CD14-positive monocyte (primary cell): ENCODE measurements at regions not wholly inside any gene's neighbourhood (a gene's known extent, or its start where the extent isn't known, plus 50 kb on each side); places are given as distances from the start of the nearest gene placed in this dataset.

Experiments
- DNase-seq, 3 donors: peaks; one replicate each; pipeline ENCODE4 v3.0.0-alpha.2; 2011 to 2022
- H2AFZ ChIP-seq: 2 replicates; pipeline ENCODE4 v1.6.0; 2012; ENCODE audit warnings: mild to moderate bottlenecking, low read depth, low read length, inconsistent platforms; ENCODE audit not compliant: insufficient read depth, poor library complexity, severe bottlenecking
- H3K27ac ChIP-seq, 2 donors: 1 replicate in 1 of 2; 2 replicates in 1 of 2; pipeline ENCODE4 v1.5.1; 2012 to 2013; ENCODE audit warnings: low read length in 2 of 2, control low read depth in 1 of 2, inconsistent platforms in 1 of 2, low read depth in 1 of 2, mild to moderate bottlenecking in 1 of 2
- H3K27me3 ChIP-seq, 2 donors: one replicate each; pipeline versions ENCODE4 v1.6.0 to v1.6.1; 2011 to 2013; ENCODE audit warnings: low read length in 2 of 2; ENCODE audit not compliant: control insufficient read depth in 2 of 2, insufficient read depth in 2 of 2
- H3K36me3 ChIP-seq, 2 donors: replicated peaks in 1 of 2; 1 replicate in 1 of 2; 2 replicates in 1 of 2; pipeline versions ENCODE4 v1.5.1 to v1.6.1; 2012 to 2013; ENCODE audit warnings: low read length in 2 of 2, control low read depth in 1 of 2, inconsistent platforms in 1 of 2, mild to moderate bottlenecking in 1 of 2; ENCODE audit not compliant: insufficient read depth in 2 of 2, control insufficient read depth in 1 of 2
- H3K4me1 ChIP-seq, 2 donors: 1 replicate in 1 of 2; 2 replicates in 1 of 2; pipeline versions ENCODE4 v1.5.1 to v1.6.1; 2012 to 2013; ENCODE audit warnings: low read length in 2 of 2, control low read depth in 1 of 2, inconsistent platforms in 1 of 2, mild to moderate bottlenecking in 1 of 2, moderate library complexity in 1 of 2; ENCODE audit not compliant: insufficient read depth in 2 of 2, control insufficient read depth in 1 of 2
- H3K4me2 ChIP-seq: replicated peaks from 2 replicates; pipeline ENCODE3; 2012; ENCODE audit warnings: low read length, moderate library complexity, mild to moderate bottlenecking; ENCODE audit not compliant: poor library complexity, severe bottlenecking; ENCODE audit errors: extremely low read depth
- H3K4me3 ChIP-seq, 3 experiments: fragments of 200-600 bp in 1 of 3; sonication (generic) in 1 of 3; replicated peaks in 1 of 3; 1 replicate in 2 of 3; 2 replicates in 1 of 3; pipeline ENCODE4 v1.5.1; 2011 to 2013; ENCODE audit warnings: low read length in 3 of 3, mild to moderate bottlenecking in 3 of 3, control low read depth in 2 of 3, low read depth in 2 of 3, inconsistent platforms in 1 of 3, moderate library complexity in 1 of 3
- H3K79me2 ChIP-seq: 2 replicates; pipeline ENCODE4 v1.6.0; 2012; ENCODE audit warnings: mild to moderate bottlenecking, control low read depth, inconsistent platforms, low read length, moderate library complexity; ENCODE audit not compliant: insufficient read depth
- H3K9ac ChIP-seq: 2 replicates; pipeline ENCODE4 v1.6.0; 2017; ENCODE audit warnings: low read length, mild to moderate bottlenecking; ENCODE audit not compliant: insufficient read depth, poor library complexity, severe bottlenecking
- H3K9me3 ChIP-seq, 2 donors: replicated peaks in 1 of 2; 1 replicate in 1 of 2; 2 replicates in 1 of 2; pipeline versions ENCODE4 v1.5.1 to v1.6.1; 2012 to 2013; ENCODE audit warnings: low read length in 2 of 2, control low read depth in 1 of 2; ENCODE audit not compliant: control insufficient read depth in 1 of 2, insufficient read depth in 1 of 2
- H4K20me1 ChIP-seq: 2 replicates; pipeline ENCODE4 v1.6.0; 2012; ENCODE audit warnings: mild to moderate bottlenecking, low read length, control low read depth, moderate library complexity; ENCODE audit not compliant: insufficient read depth
- H3K27ac Mint-ChIP-seq, 7 donors: one replicate each; pipeline ENCODE4 v1.8.0; 2020; ENCODE audit warnings: mild to moderate bottlenecking in 7 of 7, mixed read lengths in 7 of 7, moderate library complexity in 6 of 7, inconsistent platforms in 2 of 7
- H3K27me3 Mint-ChIP-seq, 3 donors: one replicate each; pipeline ENCODE4 v1.8.0; 2021 to 2022; ENCODE audit warnings: low read depth in 3 of 3, mild to moderate bottlenecking in 3 of 3, mixed read lengths in 3 of 3, moderate library complexity in 3 of 3, inconsistent platforms in 1 of 3
- H3K36me3 Mint-ChIP-seq, 2 donors: one replicate each; pipeline ENCODE4 v1.8.0; 2020; ENCODE audit warnings: mixed read lengths in 2 of 2, inconsistent platforms in 1 of 2, mild to moderate bottlenecking in 1 of 2
- H3K4me1 Mint-ChIP-seq: one replicate; pipeline ENCODE4 v1.8.0; 2020; ENCODE audit warnings: mild to moderate bottlenecking, mixed read lengths
- H3K4me3 Mint-ChIP-seq, 2 donors: one replicate each; pipeline ENCODE4 v1.8.0; 2020; ENCODE audit warnings: mild to moderate bottlenecking in 2 of 2, mixed read lengths in 2 of 2, moderate library complexity in 1 of 2
- H3K9me3 Mint-ChIP-seq, 7 donors: one replicate each; pipeline ENCODE4 v1.8.0; 2020 to 2022; ENCODE audit warnings: mixed read lengths in 7 of 7, mild to moderate bottlenecking in 6 of 7, moderate library complexity in 6 of 7, inconsistent platforms in 2 of 7
- WGBS: methylation state at CpG from one replicate; pipeline ENCODE4 v1.1.5; 2013; ENCODE audit warnings: missing lambda C conversion rate; ENCODE audit not compliant: insufficient coverage; 5-methylcytosine and 5-hydroxymethylcytosine counted together
- intact Hi-C, 2 donors: fragments of 100-400 bp; cut with micrococcal nuclease; formaldehyde crosslinking; loops; one replicate each; pipeline versions ENCODE4 v1.15.0 to v1.15.1; 2023
- TF ChIP-seq, protein P1 (sequence below): fragments of 200-600 bp; IDR thresholded peaks from one replicate; pipeline ENCODE4 v1.8.0; 2022; ENCODE audit warnings: antibody characterized with exemption, mild to moderate bottlenecking

- H3K4me2 ChIP-seq: no peak overlapping the region
Observed at GRCh38 chr16:54817940-54818574, 112.6 kb upstream of the IRX5 start.

GRCh38 chr16:54817432-54817831 lies 113.2 kb upstream of the IRX5 start:
- Histone ChIP-seq H3K36me3 (no peaks in the 10 kb centered on the region), H4K20me1 (no peaks in the 10 kb centered on the region), H3K27ac (no peak overlapping the region), H3K4me1 (no peaks in the 10 kb centered on the region), H2AFZ (no peak overlapping the region), H3K79me2 (no peaks in the 10 kb centered on the region), H3K9ac (no peak overlapping the region), H3K27me3 (no peaks in the 10 kb centered on the region), H3K9me3 (no peaks in the 10 kb centered on the region), H3K4me2 (no peak overlapping the region), H3K4me3 (no peak overlapping the region)
- DNase-seq: no peak
- no CpG with 5 or more reads among the region's 10 CpGs for WGBS
- no peaks in the 10 kb centered on the region for H3K36me3 Mint-ChIP-seq
- no peaks in the 10 kb centered on the region for H3K4me1 Mint-ChIP-seq
- no peak overlapping the region for H3K4me3 Mint-ChIP-seq
- TF ChIP-seq, protein P1, sequence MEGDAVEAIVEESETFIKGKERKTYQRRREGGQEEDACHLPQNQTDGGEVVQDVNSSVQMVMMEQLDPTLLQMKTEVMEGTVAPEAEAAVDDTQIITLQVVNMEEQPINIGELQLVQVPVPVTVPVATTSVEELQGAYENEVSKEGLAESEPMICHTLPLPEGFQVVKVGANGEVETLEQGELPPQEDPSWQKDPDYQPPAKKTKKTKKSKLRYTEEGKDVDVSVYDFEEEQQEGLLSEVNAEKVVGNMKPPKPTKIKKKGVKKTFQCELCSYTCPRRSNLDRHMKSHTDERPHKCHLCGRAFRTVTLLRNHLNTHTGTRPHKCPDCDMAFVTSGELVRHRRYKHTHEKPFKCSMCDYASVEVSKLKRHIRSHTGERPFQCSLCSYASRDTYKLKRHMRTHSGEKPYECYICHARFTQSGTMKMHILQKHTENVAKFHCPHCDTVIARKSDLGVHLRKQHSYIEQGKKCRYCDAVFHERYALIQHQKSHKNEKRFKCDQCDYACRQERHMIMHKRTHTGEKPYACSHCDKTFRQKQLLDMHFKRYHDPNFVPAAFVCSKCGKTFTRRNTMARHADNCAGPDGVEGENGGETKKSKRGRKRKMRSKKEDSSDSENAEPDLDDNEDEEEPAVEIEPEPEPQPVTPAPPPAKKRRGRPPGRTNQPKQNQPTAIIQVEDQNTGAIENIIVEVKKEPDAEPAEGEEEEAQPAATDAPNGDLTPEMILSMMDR: no peak
- intact Hi-C loops: no loop called here
- H3K9me3 Mint-ChIP-seq: peaks cover 0 to 8% (median 3%) of the 10 kb centered on the region in 7 donors
- no peak overlapping the region for H3K27ac Mint-ChIP-seq
- peaks cover 2 to 8% (median 4%) of the 10 kb centered on the region in 3 donors for H3K27me3 Mint-ChIP-seq

More at GRCh38 chr16:54817940-54818574, 112.6 kb upstream of the IRX5 start:
- no peak overlapping the region for H3K9ac ChIP-seq
- H3K36me3 ChIP-seq: no peaks in the 10 kb centered on the region
- no peaks in the 10 kb centered on the region for H3K27me3 ChIP-seq
- Mint-ChIP-seq H3K4me3 (no peak overlapping the region), H3K27me3 (peaks cover 2 to 5% (median 4%) of the 10 kb centered on the region in 3 donors), H3K36me3 (no peaks in the 10 kb centered on the region), H3K27ac (no peak overlapping the region), H3K4me1 (no peaks in the 10 kb centered on the region), H3K9me3 (peaks cover 0 to 8% (median 3%) of the 10 kb centered on the region in 7 donors)
- no peak overlapping the region for H3K4me3 ChIP-seq
- no peaks in the 10 kb centered on the region for H4K20me1 ChIP-seq
- no peak for DNase-seq
- H3K9me3 ChIP-seq: no peaks in the 10 kb centered on the region
- WGBS: 70% methylated on average over 8 of the region's 17 CpGs
- no peaks in the 10 kb centered on the region for H3K4me1 ChIP-seq
- no peak overlapping the region for H3K27ac ChIP-seq
- TF ChIP-seq, protein P1: no peak
- intact Hi-C loops: no loop called here
- H2AFZ ChIP-seq: no peak overlapping the region
- no peaks in the 10 kb centered on the region for H3K79me2 ChIP-seq
